Spinal cord (tissue), 9 donors: ENCODE measurements at regions not wholly inside any gene's neighbourhood (a gene's known extent, or its start where the extent isn't known, plus 50 kb on each side); places are given as distances from the start of the nearest gene placed in this dataset.
"Not testable (repeated sequence)": the region's sequence is repeated elsewhere in the genome, so short reads cannot be mapped to it uniquely, and the experiment has no call there.

Experiments
- DNase-seq, 6 donors: peaks; one replicate each; pipeline versions ENCODE4 v3.0.0 to v3.0.0-alpha.2; 2013 to 2015; ENCODE audit warnings: low spot score in 6 of 6, low read depth in 4 of 6
- H3K27ac ChIP-seq: one replicate; pipeline ENCODE4 v1.5.1; 2013; ENCODE audit warnings: low read depth, low read length, control low read depth
- H3K27me3 ChIP-seq: one replicate; pipeline ENCODE4 v1.6.1; 2013; ENCODE audit warnings: low read length; ENCODE audit not compliant: control insufficient read depth, insufficient read depth
- H3K36me3 ChIP-seq: one replicate; pipeline ENCODE4 v1.6.1; 2013; ENCODE audit warnings: low read length; ENCODE audit not compliant: control insufficient read depth, insufficient read depth
- H3K4me1 ChIP-seq: one replicate; pipeline ENCODE4 v1.6.1; 2013; ENCODE audit warnings: low read length; ENCODE audit not compliant: control insufficient read depth, insufficient read depth
- H3K4me3 ChIP-seq: one replicate; pipeline ENCODE4 v1.5.1; 2013; ENCODE audit warnings: low read depth, low read length, control low read depth
- H3K9me3 ChIP-seq: one replicate; pipeline ENCODE4 v1.6.1; 2013; ENCODE audit warnings: low read length; ENCODE audit not compliant: control insufficient read depth, insufficient read depth
- WGBS: methylation state at CpG from one replicate; pipeline ENCODE4 v1.1.5; 2013; ENCODE audit warnings: missing lambda C conversion rate; ENCODE audit not compliant: insufficient coverage; 5-methylcytosine and 5-hydroxymethylcytosine counted together
- donor health status: healthy.

- H3K27me3 ChIP-seq = no peaks in the 10 kb centered on the region
- DNase-seq = no peak
- no peak overlapping the region for H3K4me3 ChIP-seq
- H3K4me1 ChIP-seq = no peaks in the 10 kb centered on the region
- H3K9me3 ChIP-seq = no peaks in the 10 kb centered on the region
- WGBS = no CpG with 5 or more reads among the region's 3 CpGs
- H3K27ac ChIP-seq = no peak overlapping the region
- no peaks in the 10 kb centered on the region for H3K36me3 ChIP-seq
Measured at GRCh38 chr10:53356616-53357349, 584.2 kb upstream of the MBL2 start.

DNA sequence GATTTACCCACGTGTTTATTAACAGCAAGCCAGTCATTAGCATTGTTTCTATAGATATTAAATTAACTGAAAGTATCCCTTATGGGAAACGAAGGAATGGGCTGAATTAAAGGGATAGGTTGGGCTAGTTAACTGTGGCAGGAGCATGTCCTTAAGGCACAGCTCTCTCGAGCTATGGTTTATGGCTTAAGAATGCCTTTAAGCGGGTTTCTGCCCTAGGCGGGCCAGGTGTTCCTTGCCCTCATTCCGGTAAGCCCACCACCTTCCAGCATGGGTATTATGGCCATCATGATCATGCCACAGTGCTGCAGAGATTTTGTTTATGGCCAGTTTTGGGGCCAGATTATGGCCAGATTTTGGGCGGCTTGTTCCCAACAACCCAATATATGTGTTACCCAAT is 569.9 kb upstream of the MBL2 start:
- not testable (repeated sequence) for H3K4me1 ChIP-seq
- 97% methylated on average over 5 of the region's 7 CpGs for WGBS

DNA sequence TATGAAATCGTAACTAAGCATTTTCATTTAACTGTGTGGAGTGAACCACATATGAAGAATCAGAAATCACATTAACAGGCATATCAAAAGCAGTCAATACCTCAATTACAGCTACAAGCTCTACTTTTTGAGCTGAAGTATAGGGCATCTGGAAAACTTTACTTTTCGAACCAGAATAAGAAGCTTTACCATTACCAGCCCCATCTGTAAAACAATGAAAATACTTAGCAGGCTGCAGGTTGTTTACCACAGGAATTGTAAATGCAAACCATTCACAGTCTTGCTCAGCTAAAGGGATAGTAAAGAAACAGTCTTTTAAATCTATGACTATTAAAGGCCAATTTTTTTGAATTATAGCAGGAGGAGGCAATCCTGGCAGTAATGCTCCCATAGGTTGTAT is 565.6 kb upstream of the MBL2 start:
- H3K36me3 ChIP-seq, H3K4me1 ChIP-seq, H3K27ac ChIP-seq, H3K9me3 ChIP-seq, H3K27me3 ChIP-seq, H3K4me3 ChIP-seq, DNase-seq: not testable (repeated sequence)
- 60% methylated on average over 1 of the region's 2 CpGs for WGBS

More for the DNA sequence above, 569.9 kb upstream of the MBL2 start:
- not testable (repeated sequence) for H3K27me3 ChIP-seq, H3K27ac ChIP-seq, H3K4me3 ChIP-seq, H3K9me3 ChIP-seq, H3K36me3 ChIP-seq, DNase-seq

GRCh38 chr10:53335803-53336422 is 563.3 kb upstream of the MBL2 start:
- H3K4me3 ChIP-seq, H3K4me1 ChIP-seq, H3K27ac ChIP-seq, H3K9me3 ChIP-seq, H3K27me3 ChIP-seq, DNase-seq, H3K36me3 ChIP-seq: not testable (repeated sequence)
- 83% methylated on average over 1 of the region's 6 CpGs for WGBS

DNA sequence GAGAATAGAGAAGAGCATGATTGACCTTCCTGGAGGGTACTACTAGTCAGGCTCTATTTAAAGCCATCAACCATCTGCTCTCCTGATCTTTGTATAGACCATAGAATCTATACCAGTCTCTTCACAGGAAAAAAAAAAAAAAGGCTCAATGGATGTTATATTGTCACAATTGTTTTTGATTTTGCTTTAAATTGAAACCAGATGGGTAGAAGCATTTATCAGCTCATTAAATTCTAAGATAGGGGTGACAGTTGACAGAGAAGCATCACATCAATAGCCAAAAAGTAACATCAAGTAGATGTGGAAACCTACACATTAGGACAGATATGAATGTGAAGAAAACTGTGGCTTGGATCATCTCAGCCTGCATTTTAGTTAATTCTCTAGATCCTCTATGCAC is 558.9 kb upstream of the MBL2 start:
- H3K36me3 ChIP-seq = no peaks in the 10 kb centered on the region
- H3K27ac ChIP-seq = no peak overlapping the region
- no peak for DNase-seq
- H3K27me3 ChIP-seq = no peaks in the 10 kb centered on the region
- H3K9me3 ChIP-seq = no peaks in the 10 kb centered on the region
- no peak overlapping the region for H3K4me3 ChIP-seq
- H3K4me1 ChIP-seq = no peaks in the 10 kb centered on the region

DNA sequence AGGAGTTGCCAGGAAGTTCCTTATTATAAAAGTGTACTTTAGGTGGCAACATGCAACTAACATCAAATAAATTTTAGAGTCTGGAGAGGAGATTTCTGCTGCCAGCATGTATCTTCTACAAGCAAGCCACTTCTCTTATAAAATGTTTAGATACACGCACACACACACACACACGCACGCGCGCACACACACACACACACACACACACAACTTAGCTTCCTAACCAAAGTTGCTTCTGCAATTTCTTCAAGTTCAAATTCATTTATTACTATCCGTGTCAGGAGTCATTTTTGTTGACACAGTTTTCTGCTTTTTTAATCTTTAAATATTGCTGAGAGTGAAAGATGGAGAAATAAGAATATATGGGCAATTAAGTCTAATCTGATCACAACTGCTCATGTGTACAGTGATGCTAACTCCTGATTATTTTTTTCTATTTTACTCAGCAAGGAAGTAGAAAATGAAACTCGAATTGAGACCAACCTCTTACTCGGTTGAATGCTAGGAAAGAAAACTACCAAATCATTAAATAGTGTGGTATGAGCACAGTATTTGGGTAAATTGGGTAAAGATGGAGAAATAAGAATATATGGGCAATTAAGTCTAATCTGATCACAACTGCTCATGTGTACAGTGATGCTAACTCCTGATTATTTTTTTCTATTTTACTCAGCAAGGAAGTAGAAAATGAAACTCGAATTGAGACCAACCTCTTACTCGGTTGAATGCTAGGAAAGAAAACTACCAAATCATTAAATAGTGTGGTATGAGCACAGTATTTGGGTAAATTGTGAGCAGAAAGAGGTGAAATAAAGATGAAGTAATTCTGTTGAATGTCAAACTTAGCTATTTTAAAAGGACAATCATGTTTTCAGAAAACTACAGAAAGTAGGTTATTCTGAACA is 554.1 kb upstream of the MBL2 start:
- H3K36me3 ChIP-seq = not testable (repeated sequence)

GRCh38 chr10:53325066-53325465 is 552.5 kb upstream of the MBL2 start:
- H3K4me1 ChIP-seq = no peaks in the 10 kb centered on the region
- H3K36me3 ChIP-seq = no peaks in the 10 kb centered on the region
- no peaks in the 10 kb centered on the region for H3K9me3 ChIP-seq
- no peak overlapping the region for H3K4me3 ChIP-seq
- no peaks in the 10 kb centered on the region for H3K27me3 ChIP-seq
- WGBS = 100% methylated on average over 2 of the region's 5 CpGs
- H3K27ac ChIP-seq = no peak overlapping the region
- no peak for DNase-seq

More for the DNA sequence above, 554.1 kb upstream of the MBL2 start:
- H3K27ac ChIP-seq, H3K4me1 ChIP-seq, H3K9me3 ChIP-seq, H3K4me3 ChIP-seq, DNase-seq, H3K27me3 ChIP-seq: not testable (repeated sequence)
- WGBS = 80% methylated on average over 5 of the region's 10 CpGs

DNA sequence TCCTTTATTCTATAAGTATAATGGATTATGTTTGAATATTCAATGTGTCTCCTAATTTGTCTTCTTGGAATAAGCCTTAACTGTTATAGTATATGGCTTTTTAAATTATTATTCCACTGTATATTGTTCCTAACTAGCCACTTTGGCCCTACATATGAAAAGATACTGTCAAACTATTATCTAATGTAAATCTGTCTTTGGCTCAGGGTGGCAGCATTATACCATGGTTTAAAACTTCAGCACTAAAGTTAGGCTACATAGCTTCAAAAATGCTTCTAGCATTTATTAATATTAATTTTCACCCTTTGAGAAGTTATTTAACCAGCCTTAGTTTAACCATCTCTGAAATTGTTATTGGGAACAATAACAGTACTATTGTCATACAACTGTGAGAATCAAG is 543.1 kb upstream of the MBL2 start:
- H3K4me3 ChIP-seq = no peak overlapping the region
- H3K27ac ChIP-seq = no peak overlapping the region
- H3K4me1 ChIP-seq = no peaks in the 10 kb centered on the region
- no peaks in the 10 kb centered on the region for H3K36me3 ChIP-seq
- no peaks in the 10 kb centered on the region for H3K27me3 ChIP-seq
- no peaks in the 10 kb centered on the region for H3K9me3 ChIP-seq
- peak in 3 of 6 donors; percentile 5 to 70 (median 12) for DNase-seq

DNA sequence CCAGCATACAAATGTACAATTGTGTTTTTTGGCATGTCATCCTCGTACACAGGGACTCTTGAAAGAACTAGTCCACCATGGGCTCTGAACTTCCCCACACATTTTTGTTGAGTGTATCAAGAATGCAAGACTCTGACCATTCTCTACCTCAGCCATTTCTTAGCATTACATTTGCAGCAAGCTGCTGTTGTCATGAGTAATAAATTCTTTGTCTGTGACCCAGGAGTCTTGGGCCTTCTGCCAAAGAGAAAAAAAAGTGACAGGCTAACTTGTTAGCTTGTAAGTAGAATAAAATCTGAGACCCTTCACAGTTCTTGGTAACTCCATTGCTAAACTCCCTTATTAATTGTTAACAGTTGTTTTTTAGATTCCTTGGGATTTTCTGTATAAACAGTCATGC is 542.3 kb upstream of the MBL2 start:
- no CpG with 5 or more reads among the region's 1 CpG for WGBS
- Histone ChIP-seq H3K36me3 (no peaks in the 10 kb centered on the region), H3K27ac (no peak overlapping the region), H3K4me3 (no peak overlapping the region), H3K27me3 (no peaks in the 10 kb centered on the region), H3K4me1 (no peaks in the 10 kb centered on the region), H3K9me3 (no peaks in the 10 kb centered on the region)
- DNase-seq = peak; percentile 3 to 68 (median 26)
